ENCODE measurements at regions not wholly inside any gene's neighbourhood (a gene's known extent, or its start where the extent isn't known, plus 50 kb on each side); places are given as distances from the start of the nearest gene placed in this dataset.

- WGBS, 4 donors, result 63 to 89% (median 79%) methylated on average over 1 of the region's 1 CpG
- Histone ChIP-seq H3K27ac (no peak overlapping the region), H3K4me1 (replicated peaks in 1 of 2) (peaks cover 0 to 5% of the 10 kb centered on the region in 2 donors), H3K4me3 (no peak overlapping the region), H3K9me3 (replicated peaks in 1 of 3) (peaks cover 0 to 5% (median 0%) of the 10 kb centered on the region in 3 donors), H3K27me3 (no peaks in the 10 kb centered on the region), H3K36me3 (replicated peaks in 1 of 2) (no peaks in the 10 kb centered on the region)
- TF ChIP-seq, protein P1, sequence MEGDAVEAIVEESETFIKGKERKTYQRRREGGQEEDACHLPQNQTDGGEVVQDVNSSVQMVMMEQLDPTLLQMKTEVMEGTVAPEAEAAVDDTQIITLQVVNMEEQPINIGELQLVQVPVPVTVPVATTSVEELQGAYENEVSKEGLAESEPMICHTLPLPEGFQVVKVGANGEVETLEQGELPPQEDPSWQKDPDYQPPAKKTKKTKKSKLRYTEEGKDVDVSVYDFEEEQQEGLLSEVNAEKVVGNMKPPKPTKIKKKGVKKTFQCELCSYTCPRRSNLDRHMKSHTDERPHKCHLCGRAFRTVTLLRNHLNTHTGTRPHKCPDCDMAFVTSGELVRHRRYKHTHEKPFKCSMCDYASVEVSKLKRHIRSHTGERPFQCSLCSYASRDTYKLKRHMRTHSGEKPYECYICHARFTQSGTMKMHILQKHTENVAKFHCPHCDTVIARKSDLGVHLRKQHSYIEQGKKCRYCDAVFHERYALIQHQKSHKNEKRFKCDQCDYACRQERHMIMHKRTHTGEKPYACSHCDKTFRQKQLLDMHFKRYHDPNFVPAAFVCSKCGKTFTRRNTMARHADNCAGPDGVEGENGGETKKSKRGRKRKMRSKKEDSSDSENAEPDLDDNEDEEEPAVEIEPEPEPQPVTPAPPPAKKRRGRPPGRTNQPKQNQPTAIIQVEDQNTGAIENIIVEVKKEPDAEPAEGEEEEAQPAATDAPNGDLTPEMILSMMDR (IDR thresholded peaks at IDR 0.05), result no peak
- no peak for TF ChIP-seq POLR2A (IDR thresholded peaks at IDR 0.05)
- DNase-seq, result no peak
- intact Hi-C loops (cut with DNase I), result no loop called here
Observed at GRCh38 chr5:125698420-125698819, 724.8 kb upstream of the GRAMD2B start.

GRCh38 chr5:125699860-125700259 lies 723.3 kb upstream of the GRAMD2B start:
- intact Hi-C loops (cut with DNase I), result no loop called here
- no peak for DNase-seq
- no peaks in the 10 kb centered on the region for H3K27me3 ChIP-seq
- peaks cover 0 to 5% (median 0%) of the 10 kb centered on the region in 3 donors for H3K9me3 ChIP-seq (replicated peaks in 1 of 3)
- TF ChIP-seq POLR2A (IDR thresholded peaks at IDR 0.05), result no peak
- TF ChIP-seq, protein P1 (IDR thresholded peaks at IDR 0.05), result no peak
- no peak overlapping the region for H3K4me3 ChIP-seq
- peaks cover 0 to 5% of the 10 kb centered on the region in 2 donors for H3K4me1 ChIP-seq (replicated peaks in 1 of 2)
- H3K36me3 ChIP-seq (replicated peaks in 1 of 2), result no peaks in the 10 kb centered on the region
- no peak overlapping the region for H3K27ac ChIP-seq
- whole genome bisulfite sequencing, 4 donors, result 27 to 36% (median 32%) methylated on average over 2 of the region's 2 CpGs

DNA sequence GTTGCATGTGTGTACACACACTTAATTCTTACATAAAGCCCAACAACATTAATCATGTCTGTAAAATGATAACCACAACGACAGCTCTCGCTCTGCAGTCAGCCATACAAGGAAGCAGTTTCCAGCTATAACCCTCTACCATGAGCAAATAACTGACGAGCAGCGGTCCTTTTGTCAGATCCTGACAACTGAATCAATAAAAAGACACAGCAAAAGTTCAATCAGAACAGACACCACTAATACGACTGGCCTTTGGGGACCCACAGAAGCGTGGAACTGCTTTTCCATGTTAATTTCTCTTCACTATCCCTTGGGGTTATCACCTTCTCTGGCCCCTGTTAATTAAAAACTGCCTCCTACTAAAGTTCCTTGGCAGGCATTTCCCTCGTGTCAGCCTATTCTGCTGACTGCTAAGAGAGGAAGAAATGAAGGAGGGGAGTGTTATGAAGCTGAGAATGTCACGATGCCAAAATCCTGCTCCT lies 722.8 kb upstream of the GRAMD2B start:
- Histone ChIP-seq H3K27me3 (no peaks in the 10 kb centered on the region), H3K27ac (peak overlapping the region in 1 of 5 donors; percentile 34), H3K4me3 (peak overlapping the region in 1 of 4 donors; percentile 4), H3K36me3 (replicated peaks in 1 of 2) (no peaks in the 10 kb centered on the region), H3K9me3 (replicated peaks in 1 of 3) (peaks cover 0 to 5% (median 0%) of the 10 kb centered on the region in 3 donors), H3K4me1 (replicated peaks in 1 of 2) (peaks cover 0 to 5% of the 10 kb centered on the region in 2 donors)
- intact Hi-C loops (cut with DNase I), result no loop called here
- TF ChIP-seq POLR2A (IDR thresholded peaks at IDR 0.05), result no peak
- TF ChIP-seq, protein P1 (IDR thresholded peaks at IDR 0.05), result no peak
- WGBS, 4 donors, result 31 to 41% (median 37%) methylated on average over 8 of the region's 8 CpGs
- no peak for DNase-seq

GRCh38 chr5:125703616-125704015 lies 719.6 kb upstream of the GRAMD2B start:
- Histone ChIP-seq H3K27ac (no peak overlapping the region), H3K9me3 (replicated peaks in 1 of 3) (peaks cover 0 to 5% (median 0%) of the 10 kb centered on the region in 3 donors), H3K36me3 (replicated peaks in 1 of 2) (no peaks in the 10 kb centered on the region), H3K4me3 (no peak overlapping the region), H3K4me1 (replicated peaks in 1 of 2) (peaks cover 0 to 5% of the 10 kb centered on the region in 2 donors), H3K27me3 (no peaks in the 10 kb centered on the region)
- TF ChIP-seq, protein P1 (IDR thresholded peaks at IDR 0.05), result no peak
- no peak for TF ChIP-seq POLR2A (IDR thresholded peaks at IDR 0.05)
- no peak for DNase-seq
- intact Hi-C loops (cut with DNase I), result no loop called here
